GM03348 (cell line): ENCODE measurements at regions not wholly inside any gene's neighbourhood (a gene's known extent, or its start where the extent isn't known, plus 50 kb on each side); places are given as distances from the start of the nearest gene placed in this dataset.
"Not testable (repeated sequence)": the region's sequence is repeated elsewhere in the genome, so short reads cannot be mapped to it uniquely, and the experiment has no call there.

Experiments
- DNase-seq: peaks from one replicate; pipeline ENCODE4 v3.0.0; 2012; ENCODE audit warnings: low spot score

DNA sequence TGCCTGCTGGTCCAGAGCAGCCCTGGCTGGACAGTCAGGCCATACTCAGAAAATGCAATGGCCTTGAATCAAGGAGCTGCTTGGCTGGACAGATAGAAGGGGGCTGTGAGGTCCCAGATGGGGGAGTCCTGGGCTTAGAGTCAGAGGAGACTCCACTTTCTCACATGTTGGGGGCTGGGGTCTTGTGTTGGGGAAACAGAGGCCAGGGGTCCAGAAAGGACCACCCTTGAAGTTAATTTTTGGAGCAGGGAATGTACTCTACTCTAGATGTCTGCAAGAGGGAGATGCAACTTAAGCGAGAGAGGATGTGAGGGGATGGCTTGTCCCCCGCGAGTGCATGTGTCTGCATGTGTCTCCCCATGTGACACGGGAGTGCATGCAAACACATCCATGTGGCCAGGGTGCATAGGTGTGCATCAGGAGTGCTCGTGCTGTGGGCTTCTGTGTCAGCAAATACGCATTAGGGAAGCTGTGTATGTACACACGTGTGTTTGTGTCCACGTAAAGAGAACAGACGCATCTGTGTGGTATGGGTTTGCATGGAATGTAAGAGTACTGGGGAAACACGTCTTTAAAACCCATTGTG lies 303.2 kb downstream of the MYCN start:
- DNase-seq, result no peak

DNA sequence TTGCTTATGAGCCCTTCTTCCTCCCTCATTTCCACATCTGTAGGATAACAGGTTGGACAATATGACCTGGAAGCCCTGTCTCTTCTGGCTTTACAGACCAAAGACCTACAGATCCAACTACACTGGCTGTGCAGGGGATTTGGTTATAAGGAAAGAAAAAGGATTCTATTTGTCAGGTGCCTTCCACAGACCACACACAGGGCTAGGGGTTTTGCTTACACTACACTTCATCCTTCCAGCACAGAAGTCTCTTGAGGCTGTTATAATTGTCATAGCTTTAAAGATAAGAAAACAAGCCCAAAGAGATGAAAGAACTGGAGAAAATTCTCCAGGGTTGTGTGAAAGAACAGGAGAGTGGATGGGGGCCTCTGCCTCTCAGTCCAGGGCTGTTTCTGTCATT lies 302.6 kb downstream of the MYCN start:
- DNase-seq, result no peak

DNA sequence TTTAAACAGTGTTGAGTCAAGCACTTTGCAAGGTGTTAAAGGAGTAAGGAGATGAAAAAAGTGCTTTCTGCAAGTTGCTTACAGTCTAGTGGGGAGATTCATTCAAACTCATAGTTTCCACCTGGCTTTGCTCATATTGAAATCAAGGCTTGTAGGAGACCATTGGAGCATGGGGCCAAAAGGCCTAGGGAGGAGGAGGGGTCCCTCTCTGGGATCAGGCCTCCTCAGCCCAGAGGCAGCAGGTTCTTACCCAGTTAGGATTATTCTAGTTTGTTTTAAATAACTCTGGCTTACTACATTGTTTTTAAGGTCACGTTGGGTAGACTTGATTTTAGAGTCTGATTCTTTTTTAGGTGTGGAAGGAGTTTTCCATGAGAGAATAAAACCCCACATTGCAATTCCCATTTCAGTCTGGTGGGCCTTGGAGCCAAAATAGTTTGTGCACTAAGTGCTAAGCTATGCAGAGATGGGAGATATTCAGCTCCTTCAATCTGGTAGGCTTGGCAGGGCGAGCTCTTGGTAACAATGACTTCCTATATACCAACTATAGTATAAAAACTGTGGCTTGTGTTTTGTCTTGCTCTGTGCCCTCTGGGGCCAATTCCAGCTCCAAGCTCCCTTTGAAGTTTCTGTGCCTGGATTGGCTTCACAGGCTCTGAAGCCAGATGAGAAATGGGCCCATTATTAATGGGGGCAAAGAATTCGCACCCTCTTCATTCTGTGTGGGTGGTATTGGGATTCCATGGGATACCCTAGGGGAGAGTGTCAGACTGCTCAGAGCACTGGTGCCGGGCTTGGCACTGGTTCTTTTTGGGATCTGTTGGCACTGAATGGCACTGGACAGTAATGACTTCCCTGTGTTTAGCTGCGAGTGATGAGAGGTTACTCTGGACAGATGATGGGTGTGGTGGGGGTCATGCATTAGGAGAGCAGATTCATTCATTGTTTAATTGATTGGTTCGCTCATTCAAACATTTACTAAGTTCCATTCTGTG lies 301.1 kb downstream of the MYCN start:
- DNase-seq, result no peak

DNA sequence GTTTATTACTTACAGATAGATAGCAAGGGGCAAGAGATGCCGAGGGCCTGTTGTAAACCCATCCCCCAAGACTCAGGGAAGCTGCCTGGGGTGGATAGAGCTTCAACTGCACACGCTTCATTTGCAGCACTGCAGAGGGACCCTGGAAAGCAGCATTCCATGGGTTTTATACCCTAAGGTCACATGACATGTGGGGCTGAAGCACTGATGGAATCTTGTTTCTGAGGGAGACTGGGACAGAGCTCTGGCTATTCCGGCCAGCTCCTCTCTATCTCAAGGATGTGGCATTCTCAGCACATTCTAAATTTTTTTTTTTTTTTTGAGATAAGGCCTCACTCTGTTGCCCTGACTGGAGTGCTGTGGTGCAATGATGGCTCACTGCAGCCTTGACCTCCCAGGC lies 300.1 kb downstream of the MYCN start:
- DNase-seq, result no peak

DNA sequence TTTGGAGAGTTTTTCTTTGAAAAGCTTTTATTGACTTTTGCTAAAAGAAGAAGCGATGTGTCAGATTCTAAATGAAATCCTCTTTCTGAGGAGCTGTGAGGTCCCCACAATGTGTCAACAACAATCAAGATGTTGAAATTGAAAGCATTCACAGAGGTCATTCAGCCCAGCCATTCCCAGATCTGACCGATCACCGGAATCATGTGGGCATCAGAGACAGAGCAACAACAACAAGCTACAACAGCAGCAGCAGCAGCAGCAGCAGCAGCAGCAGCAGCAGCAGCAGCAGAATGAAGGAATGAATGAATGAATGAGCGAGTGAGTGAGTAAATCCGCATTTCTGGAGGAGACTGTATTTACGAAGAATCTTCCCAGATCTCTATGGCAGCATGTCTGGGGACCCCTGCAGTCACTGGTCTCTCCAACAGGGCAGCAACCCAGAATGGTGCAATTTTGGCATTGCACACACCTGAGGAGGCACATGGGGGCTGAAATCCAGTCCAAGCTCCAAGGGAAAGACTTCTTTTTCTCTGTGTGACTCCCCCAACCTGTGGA lies 299.0 kb downstream of the MYCN start:
- DNase-seq, result no peak

DNA sequence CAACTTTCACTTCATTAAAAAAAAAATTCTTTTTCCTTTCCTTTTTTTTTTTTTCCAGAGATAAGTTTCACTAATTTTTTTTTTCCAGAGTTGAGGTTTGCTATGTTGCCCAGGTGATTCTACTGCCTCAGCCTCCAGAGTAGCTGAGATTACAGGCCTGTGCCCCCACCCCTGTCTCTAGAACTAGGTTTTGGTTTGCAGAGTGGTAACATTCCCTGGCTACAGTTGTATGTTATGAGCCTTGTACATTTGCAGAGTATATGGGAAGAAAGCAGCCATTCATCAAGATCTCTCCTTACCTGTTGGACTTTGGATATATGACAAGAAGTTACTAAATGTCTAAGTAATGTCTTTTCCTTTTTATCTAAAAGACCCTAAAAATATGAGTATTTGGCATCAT lies 298.4 kb downstream of the MYCN start:
- DNase-seq, result no peak

DNA sequence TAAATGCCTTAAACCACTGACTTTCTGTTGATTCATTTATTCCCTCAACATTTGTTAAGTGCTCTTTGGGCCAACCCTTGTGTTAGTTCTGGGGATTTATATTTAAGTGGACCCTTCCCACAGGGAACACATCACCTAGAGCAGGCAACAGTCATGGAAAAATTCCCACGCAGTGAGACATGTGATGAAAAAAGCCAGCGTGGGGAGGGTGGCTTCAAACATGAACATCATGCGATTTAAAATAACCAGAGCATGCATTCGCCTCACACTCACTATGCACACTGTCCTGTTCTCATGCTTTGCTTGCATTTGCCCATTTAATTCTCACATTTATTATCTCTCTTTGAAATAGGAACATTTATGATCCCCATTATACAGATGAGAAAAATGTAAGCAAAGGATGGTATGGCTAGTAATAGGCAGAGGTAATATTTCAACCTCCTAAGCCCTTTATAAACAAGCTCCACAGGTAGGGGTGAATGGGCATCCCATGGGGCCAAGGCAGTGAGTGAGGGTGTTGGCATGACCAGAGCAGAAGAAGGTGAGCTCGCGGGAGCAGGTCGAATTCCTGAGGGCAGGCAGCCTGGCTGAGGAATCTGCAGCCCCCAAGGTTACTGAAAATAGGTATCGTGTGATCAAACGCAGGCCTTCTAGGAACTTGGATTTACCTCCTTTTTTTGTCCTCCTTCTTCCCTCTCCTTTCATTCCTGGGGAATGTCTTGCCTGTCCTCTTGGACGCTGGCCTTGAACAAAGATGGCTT lies 297.8 kb downstream of the MYCN start:
- DNase-seq, result no peak

DNA sequence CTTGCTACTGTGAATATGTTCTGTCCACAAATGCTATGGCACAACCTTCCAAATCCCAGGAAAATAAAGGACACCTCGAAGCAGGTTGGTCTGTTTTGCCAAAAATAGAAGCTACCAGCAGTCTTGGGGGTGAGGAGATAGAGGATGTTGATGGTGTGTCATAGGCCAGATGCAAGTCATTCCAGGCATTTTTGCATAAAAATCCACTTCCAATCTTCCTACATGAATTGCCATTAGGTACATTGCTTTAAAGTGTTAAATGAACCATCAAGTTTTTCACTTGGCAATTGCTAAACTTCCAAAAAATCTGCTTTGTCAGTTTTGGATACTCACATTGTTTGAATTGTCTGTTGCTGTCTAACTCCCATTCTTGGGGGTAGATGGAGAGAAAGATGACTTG lies 295.4 kb downstream of the MYCN start:
- no peak for DNase-seq

DNA sequence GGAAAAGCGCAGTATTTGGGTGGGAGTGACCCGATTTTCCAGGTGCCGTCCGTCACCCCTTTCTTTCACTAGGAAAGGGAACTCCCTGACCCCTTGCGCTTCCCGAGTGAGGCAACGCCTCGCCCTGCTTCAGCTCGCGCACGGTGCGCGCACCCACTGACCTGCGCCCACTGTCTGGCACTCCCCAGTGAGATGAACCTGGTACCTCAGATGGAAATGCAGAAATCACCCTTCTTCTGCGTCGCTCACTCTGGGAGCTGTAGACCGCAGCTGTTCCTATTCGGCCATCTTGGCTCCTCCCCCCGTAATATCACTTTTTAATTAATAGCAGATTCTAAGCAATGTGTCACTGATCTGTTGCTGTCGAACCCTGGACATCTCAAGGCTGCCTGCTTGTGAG lies 294.9 kb downstream of the MYCN start:
- not testable (repeated sequence) for DNase-seq

DNA sequence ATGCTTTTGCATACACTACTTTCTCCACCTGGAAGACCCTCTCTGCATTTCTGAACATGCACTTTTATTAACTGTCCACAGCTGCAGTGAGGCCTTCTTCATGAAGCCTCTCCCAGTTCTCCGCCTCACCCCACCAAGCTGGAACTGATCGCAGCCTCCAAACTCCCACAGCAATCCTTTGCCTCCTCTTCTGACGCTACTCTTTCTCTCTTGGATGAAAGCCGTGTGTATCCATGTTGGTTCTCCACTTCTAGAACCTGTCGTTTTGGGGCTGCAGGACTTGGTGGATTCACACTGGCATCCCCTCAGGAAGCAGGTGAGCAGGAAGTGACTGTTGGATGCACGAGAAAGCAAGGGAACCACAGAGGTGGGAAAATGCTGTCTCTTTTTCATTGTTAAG lies 288.6 kb downstream of the MYCN start:
- DNase-seq, result no peak

DNA sequence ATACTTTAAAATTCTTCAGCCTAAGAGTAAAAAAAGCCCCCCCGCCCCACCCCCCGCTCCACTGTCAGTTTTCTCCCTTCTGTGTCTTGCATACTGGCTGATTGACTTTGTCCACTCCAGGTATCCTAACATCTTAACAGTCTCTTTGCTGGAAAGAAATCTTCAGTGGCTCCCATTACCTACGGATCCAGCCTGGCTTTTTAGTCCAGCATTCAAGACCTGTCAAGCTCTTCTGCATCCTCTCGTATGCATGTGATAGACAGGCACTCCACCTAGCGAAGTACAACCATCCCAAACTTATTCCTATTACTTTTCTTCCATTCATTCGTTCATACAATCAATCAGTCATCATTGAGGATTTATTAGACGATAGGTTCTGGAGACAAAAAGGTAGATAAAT lies 288.1 kb downstream of the MYCN start:
- DNase-seq, result no peak

DNA sequence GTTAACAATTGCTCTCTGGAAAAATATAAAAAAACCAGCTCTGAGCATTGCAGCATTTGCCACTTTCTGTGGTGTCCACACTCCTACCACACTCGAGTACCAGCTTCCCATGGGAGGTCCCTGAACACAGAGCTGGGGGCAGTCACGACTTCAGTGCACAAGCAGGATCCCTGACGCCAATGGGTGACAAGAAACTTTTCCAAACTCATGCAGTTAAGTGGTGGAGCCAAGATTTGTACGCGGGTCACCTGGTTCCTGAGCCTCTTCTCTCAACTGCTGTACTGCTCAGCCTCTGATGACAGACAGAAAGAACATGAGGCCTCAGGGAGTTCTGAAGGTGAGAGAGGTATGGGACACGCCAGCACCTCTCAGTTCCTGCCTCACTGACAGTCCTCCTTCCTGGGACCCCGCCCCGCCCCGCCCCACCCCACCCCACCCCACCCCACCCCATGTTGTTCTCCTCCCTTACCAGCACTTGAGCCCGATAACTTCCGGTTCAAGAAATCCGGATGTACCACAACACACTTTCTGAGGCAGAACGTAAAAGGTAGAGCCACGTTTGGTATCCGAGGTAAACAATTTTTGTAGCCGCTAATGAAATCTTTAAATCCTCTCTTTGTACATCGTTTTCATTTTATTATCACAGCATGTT lies 287.6 kb downstream of the MYCN start:
- no peak for DNase-seq

DNA sequence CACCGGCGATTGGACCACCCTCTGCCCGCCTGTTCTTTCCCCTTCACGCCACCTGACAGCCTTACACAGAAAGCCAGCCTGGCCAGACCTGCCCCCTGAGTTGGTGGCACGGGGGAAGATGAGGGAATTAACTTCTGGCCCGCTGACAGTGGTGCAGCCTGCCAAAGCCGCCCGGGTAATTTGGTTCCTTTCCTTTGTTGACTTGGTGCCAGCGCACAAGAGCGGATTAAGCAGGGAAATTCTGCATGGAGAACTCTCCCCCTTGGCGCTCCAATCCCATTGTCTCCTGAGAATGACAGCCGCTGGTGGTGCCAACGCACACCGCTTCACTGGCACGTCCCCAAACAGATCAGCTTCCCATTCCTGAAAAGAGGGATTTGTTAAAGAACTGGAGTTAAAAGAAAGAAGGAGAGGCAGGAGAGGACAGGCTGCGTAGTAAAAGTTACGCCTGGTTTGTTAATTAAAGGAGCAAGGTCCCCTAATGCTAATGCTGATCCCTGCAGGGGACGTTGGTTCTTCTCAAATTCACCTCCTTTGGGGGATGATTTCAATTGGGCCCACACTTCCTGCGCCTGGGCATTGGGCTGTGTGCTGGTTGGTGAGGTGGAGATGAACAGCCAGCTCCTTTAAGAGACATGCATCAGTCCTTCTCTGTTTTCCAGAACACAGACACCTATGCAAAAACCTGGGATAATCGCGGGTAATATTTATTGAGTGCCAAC lies 286.8 kb downstream of the MYCN start:
- DNase-seq, result no peak

DNA sequence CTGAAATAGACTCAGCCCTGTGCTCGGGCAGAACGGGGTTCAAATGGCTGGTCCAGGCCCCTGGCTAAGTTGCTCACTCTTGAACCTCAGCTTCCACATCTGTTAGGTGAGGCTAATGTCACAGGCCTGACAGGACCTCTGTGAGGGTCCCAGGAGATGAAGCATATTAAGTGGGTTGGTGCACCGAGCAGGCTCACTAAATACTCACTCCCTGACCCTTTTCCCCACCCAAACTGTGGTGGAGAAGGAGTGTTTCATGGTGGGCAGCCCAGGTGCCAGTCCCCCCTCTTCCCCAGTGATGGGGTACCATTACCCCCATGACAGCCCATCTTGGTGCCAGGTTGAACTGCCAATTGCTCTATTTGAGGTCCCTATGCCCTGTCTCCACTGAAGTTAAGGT lies 286.0 kb downstream of the MYCN start:
- no peak for DNase-seq

DNA sequence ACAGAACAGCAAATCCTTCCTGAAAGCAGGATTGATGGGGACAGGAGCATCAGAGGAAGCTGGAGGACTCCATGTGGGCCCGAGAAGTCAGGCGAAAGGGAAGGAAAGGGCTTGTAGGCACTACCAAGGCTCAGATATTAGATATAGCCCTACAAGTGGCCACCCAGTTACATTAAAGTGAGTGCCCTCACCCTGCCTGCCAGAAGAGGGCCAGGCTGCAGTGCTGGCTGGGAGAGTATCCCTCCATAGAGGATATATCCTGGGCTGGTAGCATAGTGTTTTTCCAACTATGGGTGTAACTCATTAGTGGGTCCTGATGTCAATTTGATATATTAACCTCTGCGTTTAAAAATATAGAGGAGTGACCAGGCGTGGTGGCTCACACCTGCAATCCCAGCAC lies 285.2 kb downstream of the MYCN start:
- no peak for DNase-seq

DNA sequence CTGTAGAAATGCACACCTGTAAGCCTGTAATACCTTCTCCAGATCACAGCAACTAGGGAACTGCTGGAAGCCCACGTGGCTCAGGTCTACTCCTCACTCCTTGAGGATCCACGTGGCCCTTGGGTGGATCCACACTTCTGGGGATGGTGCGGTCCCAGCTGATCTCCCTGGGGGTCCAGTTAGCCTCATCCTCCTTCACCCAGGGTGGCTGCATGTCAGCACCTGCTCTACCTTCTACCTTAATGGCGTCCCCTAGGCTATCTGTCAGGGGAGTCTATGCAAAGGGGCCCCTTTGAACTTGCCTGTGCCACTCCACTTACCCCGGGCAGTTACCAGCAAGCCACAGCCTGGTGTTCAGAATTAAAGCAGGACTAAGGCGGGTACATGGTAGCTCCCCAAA lies 284.7 kb downstream of the MYCN start:
- no peak for DNase-seq

DNA sequence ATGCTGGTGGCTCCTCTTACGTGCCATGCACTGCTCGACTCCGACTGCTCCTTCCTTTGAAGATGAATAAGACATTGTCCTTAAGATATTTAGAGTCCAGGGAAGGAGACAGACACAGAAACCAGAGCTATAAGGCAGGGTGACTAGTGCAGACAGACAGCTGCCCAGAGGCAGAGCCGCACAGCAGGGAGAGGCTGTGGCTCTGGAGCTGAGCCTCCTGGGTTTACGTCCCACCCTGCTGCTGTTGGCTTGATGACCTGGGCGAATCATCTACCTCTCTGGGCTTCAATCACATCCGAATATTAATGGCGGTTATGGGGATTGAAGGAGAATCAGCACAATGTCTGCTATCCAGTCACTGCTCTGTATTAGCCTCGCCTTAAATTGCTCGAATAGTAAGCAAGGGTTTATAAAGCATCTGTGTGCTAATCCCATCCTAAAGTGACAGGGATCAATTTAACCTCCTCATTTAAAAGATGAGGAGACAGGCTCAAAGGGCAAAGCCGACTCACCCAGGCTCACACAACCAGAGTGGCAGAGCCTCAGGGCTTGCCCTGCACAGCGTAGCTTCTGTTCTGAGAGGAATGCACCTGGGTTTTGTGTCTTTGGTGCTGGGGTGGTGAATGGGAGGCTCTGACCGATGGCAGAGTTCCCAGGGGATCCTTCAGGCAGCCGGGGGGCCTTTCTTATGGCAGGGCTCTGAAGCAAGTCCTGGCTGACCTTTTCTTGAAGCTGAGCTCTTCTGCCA lies 284.1 kb downstream of the MYCN start:
- no peak for DNase-seq

DNA sequence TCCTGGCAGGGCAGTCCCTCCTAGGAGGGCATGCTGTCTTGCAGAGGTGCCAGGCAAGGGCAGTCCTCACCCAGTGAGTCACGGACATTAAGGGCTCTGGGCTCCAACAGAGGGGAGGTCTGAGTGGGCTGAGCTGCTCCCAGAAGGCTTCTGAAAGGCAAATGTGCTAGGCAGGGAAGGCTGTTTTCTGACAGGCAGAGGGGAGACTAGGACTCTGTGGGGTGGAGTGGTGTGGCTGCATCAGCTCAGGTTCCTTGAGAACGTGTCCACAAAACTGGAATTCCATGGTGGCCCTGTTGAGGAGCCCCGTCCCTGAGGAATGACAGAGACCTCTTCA lies 283.5 kb downstream of the MYCN start:
- no peak for DNase-seq

DNA sequence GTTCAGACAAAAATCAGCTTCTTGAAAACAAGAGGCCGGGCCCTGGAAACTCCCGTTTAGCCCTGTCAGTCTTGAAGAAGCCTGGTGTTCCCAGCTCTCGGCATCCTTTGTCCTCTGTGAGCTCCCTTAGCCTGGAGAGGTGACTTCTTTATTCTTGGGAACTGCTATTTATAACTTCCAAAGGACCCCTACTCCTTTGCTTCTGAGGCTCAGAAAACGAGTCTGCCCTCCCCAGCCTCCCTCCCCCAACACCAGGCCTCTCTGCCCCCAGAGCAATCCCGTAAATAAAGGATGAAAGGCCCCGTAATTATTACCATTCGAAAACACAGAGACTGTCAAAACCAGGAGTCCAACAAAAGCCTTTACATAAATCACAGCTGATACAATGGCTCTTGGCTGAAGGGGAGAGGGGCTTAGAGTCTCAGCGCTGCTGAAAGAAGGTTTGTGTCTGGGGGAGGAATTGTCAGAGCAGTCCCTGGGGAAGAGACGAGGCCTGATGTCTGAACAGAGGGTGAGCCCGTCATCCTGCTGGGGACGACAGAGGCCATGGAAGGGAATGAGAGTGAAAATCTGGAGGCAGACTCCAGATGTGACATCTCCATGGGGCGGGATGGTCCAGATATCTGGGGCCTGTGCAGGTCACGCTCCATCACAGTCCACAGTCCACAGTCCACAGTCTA lies 283.0 kb downstream of the MYCN start:
- no peak for DNase-seq

DNA sequence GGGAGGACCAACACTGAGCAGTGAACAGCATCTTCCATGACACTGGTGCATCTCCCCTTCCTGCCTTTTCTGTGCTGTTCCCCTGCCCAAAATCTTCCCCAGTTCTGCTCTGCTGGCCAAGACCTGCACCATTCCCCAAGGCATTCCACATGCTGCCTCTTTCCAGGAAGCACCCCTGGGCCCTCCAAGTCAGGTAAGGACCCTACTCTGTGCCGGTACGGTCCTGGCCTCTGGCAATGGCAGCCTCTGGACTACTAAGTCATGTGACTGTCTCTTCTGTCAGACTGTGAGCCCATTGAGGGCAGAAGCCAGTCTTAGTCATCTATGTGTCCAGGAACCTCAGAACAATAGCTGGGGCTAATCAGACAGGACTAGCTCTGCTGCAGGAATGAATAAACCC lies 282.0 kb downstream of the MYCN start:
- DNase-seq, result no peak
